ENCODE measurements at regions not wholly inside any gene's neighbourhood (a gene's known extent, or its start where the extent isn't known, plus 50 kb on each side); places are given as distances from the start of the nearest gene placed in this dataset.

DNA sequence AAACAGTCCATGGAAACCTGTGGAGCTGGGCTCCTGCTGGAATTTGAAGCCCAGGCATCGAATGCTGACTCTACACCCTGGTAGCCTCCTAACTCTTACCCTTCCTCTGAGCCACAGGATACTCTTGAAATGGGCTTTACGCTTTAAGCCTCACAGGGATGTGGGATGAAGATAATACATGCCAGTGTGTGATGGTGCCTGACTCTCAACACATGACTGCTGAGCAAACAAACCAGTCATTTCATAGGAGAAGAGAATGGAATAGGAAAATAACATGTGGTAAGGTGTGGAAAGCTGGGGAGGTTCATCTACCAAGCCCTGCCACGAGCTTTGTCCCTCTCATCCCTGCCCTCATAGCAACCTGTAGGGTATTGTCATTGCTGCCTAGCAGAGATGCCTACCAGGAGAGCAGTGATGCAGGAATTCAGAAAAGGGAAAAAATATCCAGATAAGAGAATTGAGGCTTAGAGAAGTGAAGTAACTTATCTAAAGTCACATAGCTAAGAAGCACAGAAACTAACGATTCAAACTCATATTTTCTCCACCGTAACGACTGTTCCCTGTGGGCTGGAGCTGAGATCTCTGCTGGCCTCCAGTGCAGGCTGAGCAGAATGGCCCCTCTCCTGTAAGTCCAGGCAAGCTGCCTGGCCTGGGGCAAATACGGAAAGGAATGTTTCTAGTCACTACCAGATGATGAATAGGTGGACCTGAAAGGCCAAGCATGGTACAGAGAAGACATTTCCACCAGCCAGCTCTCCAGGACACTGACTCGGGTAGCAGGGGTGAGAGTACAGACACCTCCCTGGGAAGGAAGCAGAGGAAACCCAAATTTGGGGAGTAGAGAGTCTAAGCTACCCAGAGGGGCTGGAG is 90.2 kb upstream of the DUSP5 start:
- peak overlapping the region; percentile 45 for H3K27ac ChIP-seq

DNA sequence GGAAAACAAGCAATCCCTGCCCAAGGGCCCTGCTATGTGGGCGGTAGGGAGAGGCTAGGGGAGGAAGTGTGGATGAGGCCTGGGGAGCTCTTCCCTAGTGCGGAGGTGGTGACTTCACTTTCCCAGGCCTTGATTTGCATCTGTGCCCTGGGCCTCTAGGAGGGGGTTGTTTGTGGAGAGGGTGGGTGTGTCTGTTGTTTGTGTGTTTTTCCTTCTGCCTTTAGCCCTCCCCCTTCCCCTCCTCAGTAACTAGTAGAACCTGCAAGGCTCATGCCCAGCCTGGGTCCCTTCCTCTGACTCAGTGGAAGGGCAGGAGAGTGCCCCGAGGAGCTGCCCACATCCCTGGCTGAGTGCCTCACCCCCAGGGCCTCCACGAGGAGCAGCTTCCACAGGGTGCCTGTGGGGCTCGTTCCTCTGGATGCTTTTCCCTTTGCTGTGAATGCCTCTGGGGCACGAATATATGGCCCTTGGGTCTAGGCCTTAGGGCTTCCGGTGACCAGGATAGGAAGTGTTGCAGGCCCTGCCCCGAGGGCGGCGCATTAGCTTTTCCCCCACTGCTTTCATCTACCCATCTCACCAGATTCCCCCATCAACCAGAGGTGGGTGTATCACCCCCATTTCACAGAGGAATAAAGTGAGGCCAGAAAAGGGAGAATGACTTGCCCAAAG is 89.4 kb upstream of the DUSP5 start:
- Histone ChIP-seq H3K27ac (peak overlapping the region; percentile 92), H3K4me3 (no peak overlapping the region), H2AFZ (no peak overlapping the region), H3K4me2 (no peak overlapping the region), H3K27me3 (no peaks in the 10 kb centered on the region), H3K9me3 (ENCODE audit: low read depth) (no peaks in the 10 kb centered on the region), H3K36me3 (replicated peaks; ENCODE audit: insufficient read depth, low read depth) (no peaks in the 10 kb centered on the region), H3K4me1 (ENCODE audit: insufficient read depth) (peaks cover 43% of the 10 kb centered on the region), H4K20me1 (ENCODE audit: insufficient read depth, poor library complexity, severe bottlenecking) (no peaks in the 10 kb centered on the region), H3K79me2 (no peaks in the 10 kb centered on the region), H3K9me2 (replicated peaks; ENCODE audit: insufficient read depth) (no peaks in the 10 kb centered on the region)
- no peak for DNase-seq (ENCODE audit: low spot score)
- no peak for TF ChIP-seq EZH2phosphoT487 (IDR thresholded peaks at IDR 0.05; ENCODE audit: low read depth, severe bottlenecking, unreplicated experiment)
- TF ChIP-seq, protein P1, sequence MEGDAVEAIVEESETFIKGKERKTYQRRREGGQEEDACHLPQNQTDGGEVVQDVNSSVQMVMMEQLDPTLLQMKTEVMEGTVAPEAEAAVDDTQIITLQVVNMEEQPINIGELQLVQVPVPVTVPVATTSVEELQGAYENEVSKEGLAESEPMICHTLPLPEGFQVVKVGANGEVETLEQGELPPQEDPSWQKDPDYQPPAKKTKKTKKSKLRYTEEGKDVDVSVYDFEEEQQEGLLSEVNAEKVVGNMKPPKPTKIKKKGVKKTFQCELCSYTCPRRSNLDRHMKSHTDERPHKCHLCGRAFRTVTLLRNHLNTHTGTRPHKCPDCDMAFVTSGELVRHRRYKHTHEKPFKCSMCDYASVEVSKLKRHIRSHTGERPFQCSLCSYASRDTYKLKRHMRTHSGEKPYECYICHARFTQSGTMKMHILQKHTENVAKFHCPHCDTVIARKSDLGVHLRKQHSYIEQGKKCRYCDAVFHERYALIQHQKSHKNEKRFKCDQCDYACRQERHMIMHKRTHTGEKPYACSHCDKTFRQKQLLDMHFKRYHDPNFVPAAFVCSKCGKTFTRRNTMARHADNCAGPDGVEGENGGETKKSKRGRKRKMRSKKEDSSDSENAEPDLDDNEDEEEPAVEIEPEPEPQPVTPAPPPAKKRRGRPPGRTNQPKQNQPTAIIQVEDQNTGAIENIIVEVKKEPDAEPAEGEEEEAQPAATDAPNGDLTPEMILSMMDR (IDR thresholded peaks at IDR 0.05; ENCODE audit: poor library complexity): no peak
- TF ChIP-seq EZH2 (IDR thresholded peaks at IDR 0.05; ENCODE audit: borderline replicate concordance): no peak
- WGBS (ENCODE audit: low lambda C conversion rate, missing lambda C conversion rate): 77% methylated on average over 10 of the region's 10 CpGs

More for the DNA sequence above, 90.2 kb upstream of the DUSP5 start:
- Histone ChIP-seq H3K79me2 (no peaks in the 10 kb centered on the region), H3K4me2 (no peak overlapping the region), H3K27me3 (no peaks in the 10 kb centered on the region), H4K20me1 (ENCODE audit: insufficient read depth, poor library complexity, severe bottlenecking) (no peaks in the 10 kb centered on the region), H3K9me2 (replicated peaks; ENCODE audit: insufficient read depth) (no peaks in the 10 kb centered on the region), H3K9me3 (ENCODE audit: low read depth) (no peaks in the 10 kb centered on the region), H3K4me1 (ENCODE audit: insufficient read depth) (peaks cover 40% of the 10 kb centered on the region), H3K4me3 (no peak overlapping the region), H3K36me3 (replicated peaks; ENCODE audit: insufficient read depth, low read depth) (no peaks in the 10 kb centered on the region), H2AFZ (no peak overlapping the region)
- WGBS (ENCODE audit: low lambda C conversion rate, missing lambda C conversion rate): 59% methylated on average over 8 of the region's 8 CpGs
- no peak for DNase-seq (ENCODE audit: low spot score)
- TF ChIP-seq EZH2 (IDR thresholded peaks at IDR 0.05; ENCODE audit: borderline replicate concordance): no peak
- TF ChIP-seq, protein P1 (IDR thresholded peaks at IDR 0.05; ENCODE audit: poor library complexity): no peak
- TF ChIP-seq EZH2phosphoT487 (IDR thresholded peaks at IDR 0.05; ENCODE audit: low read depth, severe bottlenecking, unreplicated experiment): no peak

DNA sequence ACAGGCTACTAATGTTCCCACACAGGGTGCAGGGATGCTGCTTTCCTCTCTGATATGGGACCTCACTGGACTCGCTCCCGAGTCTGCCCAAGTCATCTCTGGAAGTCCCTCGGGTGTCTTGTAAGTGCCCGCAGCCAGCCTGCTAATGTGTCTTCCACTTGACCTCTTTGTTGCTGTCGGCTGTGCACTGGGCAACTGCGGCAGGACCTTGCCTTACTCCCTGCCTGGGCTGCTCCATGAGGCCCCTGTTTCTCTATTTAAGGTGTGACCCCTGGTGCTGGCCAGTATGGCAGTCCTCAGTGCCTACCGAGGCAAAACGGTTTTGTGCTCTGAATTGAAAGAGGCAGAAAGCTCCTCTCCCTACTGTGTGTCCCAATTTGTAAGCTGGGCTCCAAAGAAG is 88.8 kb upstream of the DUSP5 start:
- Histone ChIP-seq H3K36me3 (replicated peaks; ENCODE audit: insufficient read depth, low read depth) (no peaks in the 10 kb centered on the region), H3K4me2 (no peak overlapping the region), H3K9me3 (ENCODE audit: low read depth) (no peaks in the 10 kb centered on the region), H4K20me1 (ENCODE audit: insufficient read depth, poor library complexity, severe bottlenecking) (no peaks in the 10 kb centered on the region), H3K79me2 (no peaks in the 10 kb centered on the region), H2AFZ (no peak overlapping the region), H3K27ac (peak overlapping the region; percentile 92), H3K27me3 (no peaks in the 10 kb centered on the region), H3K9me2 (replicated peaks; ENCODE audit: insufficient read depth) (no peaks in the 10 kb centered on the region), H3K4me1 (ENCODE audit: insufficient read depth) (peaks cover 45% of the 10 kb centered on the region), H3K4me3 (no peak overlapping the region)
- DNase-seq (ENCODE audit: low spot score): no peak
- TF ChIP-seq EZH2phosphoT487 (IDR thresholded peaks at IDR 0.05; ENCODE audit: low read depth, severe bottlenecking, unreplicated experiment) (no peak), EZH2 (IDR thresholded peaks at IDR 0.05; ENCODE audit: borderline replicate concordance) (no peak)
- TF ChIP-seq, protein P1 (IDR thresholded peaks at IDR 0.05; ENCODE audit: poor library complexity): no peak
- WGBS (ENCODE audit: low lambda C conversion rate, missing lambda C conversion rate): 90% methylated on average over 8 of the region's 8 CpGs
